NT2/D1 (cell line): ENCODE measurements at regions not wholly inside any gene's neighbourhood (a gene's known extent, or its start where the extent isn't known, plus 50 kb on each side); places are given as distances from the start of the nearest gene placed in this dataset.

Experiments used
- YY1 ChIP-seq: IDR thresholded peaks from 2 replicates; pipeline ENCODE4 v1.6.1; 2011; ENCODE audit not compliant: insufficient read length, insufficient read depth
- ZNF274 ChIP-seq: IDR thresholded peaks from 2 replicates; pipeline ENCODE4 v1.6.1; 2011; ENCODE audit warnings: mild to moderate bottlenecking, low read depth, low read length

GRCh38 chr2:241946306-241947003 is 76.9 kb downstream of the RTP5 start:
- TF ChIP-seq YY1 = no peak
- no peak for TF ChIP-seq ZNF274
